Stimulated activated naive B cell treated with anti-CD40 and anti-IgM and Interleukin-4, amounts not matched to agents 10 μg/mL and 1 μg/mL and 100 μg/mL, for 72 hours (primary cell): ENCODE measurements at regions not wholly inside any gene's neighbourhood (a gene's known extent, or its start where the extent isn't known, plus 50 kb on each side); places are given as distances from the start of the nearest gene placed in this dataset.
"Not testable (repeated sequence)": the region's sequence is repeated elsewhere in the genome, so short reads cannot be mapped to it uniquely, and the experiment has no call there.

Source experiments
- ATAC-seq, 2 donors: fragments of 150-1000 bp; cut with Tn5 transposase; replicated peaks; 2 replicates each; pipeline ENCODE4 v1.10.0; 2021; ENCODE audit warnings: moderate library complexity in 1 of 2
- DNase-seq: peaks from one replicate; pipeline ENCODE4 v3.0.0; 2021
- H3K27ac Mint-ChIP-seq: one replicate; pipeline ENCODE4 v1.8.0; 2022; ENCODE audit warnings: mild to moderate bottlenecking, mixed read lengths
- H3K27me3 Mint-ChIP-seq, 2 donors: one replicate each; pipeline ENCODE4 v1.8.0; 2022; ENCODE audit warnings: mixed read lengths in 2 of 2
- H3K36me3 Mint-ChIP-seq, 2 donors: one replicate each; pipeline ENCODE4 v1.8.0; 2022; ENCODE audit warnings: mixed read lengths in 2 of 2, mild to moderate bottlenecking in 1 of 2
- H3K4me1 Mint-ChIP-seq, 2 donors: one replicate each; pipeline ENCODE4 v1.8.0; 2022; ENCODE audit warnings: mixed read lengths in 2 of 2, mild to moderate bottlenecking in 1 of 2
- H3K4me3 Mint-ChIP-seq, 2 donors: one replicate each; pipeline ENCODE4 v1.8.0; 2022; ENCODE audit warnings: mild to moderate bottlenecking in 2 of 2, mixed read lengths in 2 of 2, moderate library complexity in 1 of 2
- H3K9me3 Mint-ChIP-seq, 2 donors: one replicate each; pipeline ENCODE4 v1.8.0; 2022; ENCODE audit warnings: mixed read lengths in 2 of 2, mild to moderate bottlenecking in 1 of 2

DNA sequence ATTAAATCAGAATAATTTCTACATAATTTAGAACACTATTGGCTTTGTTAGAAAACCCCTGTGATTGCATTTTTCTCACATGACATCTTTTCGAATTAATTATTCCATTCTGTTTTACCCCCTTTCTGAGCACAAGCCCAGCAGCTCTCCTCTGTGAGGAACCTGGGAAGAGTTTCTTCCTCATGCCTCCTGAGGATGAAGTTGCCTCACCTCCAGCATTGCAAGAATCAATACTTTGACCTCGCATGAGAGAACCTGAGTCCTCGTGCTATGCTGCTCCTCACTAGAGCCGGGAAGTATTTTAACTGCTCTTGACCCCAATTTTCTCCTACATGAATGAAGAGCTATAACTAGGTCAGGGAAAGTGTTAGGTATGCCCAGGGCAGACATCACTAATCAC, 77.1 kb upstream of the RAPH1 start:
- no peak for DNase-seq
- peaks cover 55 to 73% of the 10 kb centered on the region in 2 donors for H3K27me3 Mint-ChIP-seq
- no peak for ATAC-seq

GRCh38 chr2:203619267-203619878, 84.3 kb upstream of the RAPH1 start:
- Mint-ChIP-seq H3K9me3 (peaks cover 5 to 10% of the 10 kb centered on the region in 2 donors), H3K27me3 (peaks cover 49 to 80% of the 10 kb centered on the region in 2 donors), H3K27ac (no peak overlapping the region), H3K4me3 (no peak overlapping the region), H3K36me3 (no peaks in the 10 kb centered on the region), H3K4me1 (no peaks in the 10 kb centered on the region)
- ATAC-seq, result no peak
- DNase-seq, result no peak

More for the DNA sequence above, 77.1 kb upstream of the RAPH1 start:
- no peaks in the 10 kb centered on the region for H3K9me3 Mint-ChIP-seq
- H3K36me3 Mint-ChIP-seq, result no peaks in the 10 kb centered on the region
- H3K4me1 Mint-ChIP-seq, result peaks cover 0 to 6% of the 10 kb centered on the region in 2 donors
- H3K27ac Mint-ChIP-seq, result peak overlapping the region; percentile 2
- no peak overlapping the region for H3K4me3 Mint-ChIP-seq

DNA sequence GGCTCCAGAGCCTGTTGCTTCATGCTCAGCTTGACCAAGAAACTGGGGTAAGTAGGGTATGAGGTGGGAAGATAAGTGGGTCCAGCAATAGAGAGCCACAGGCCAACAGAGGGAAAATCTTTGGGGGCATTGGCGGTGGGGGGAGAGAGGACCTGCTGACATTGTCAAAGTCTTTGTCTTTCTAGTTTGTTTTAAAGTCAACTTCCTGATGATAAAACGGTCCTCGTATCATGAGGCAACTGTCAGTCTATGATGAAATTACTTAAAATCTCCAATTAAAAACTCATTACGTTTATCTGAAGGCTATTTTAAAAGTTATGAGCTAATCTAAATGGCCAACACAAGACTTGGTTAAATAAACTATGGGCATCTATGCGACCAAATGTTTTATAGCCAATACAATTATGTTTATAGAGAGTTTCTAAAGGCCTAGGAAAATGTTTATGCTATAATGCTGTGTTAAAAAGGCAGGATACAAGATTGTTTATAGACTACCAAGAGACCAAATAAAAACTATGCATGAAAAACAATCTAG, 84.4 kb upstream of the CD28 start:
- H3K4me1 Mint-ChIP-seq, result no peaks in the 10 kb centered on the region
- DNase-seq, result no peak
- peaks cover 30 to 64% of the 10 kb centered on the region in 2 donors for H3K27me3 Mint-ChIP-seq
- ATAC-seq, result no peak
- peaks cover 5 to 10% of the 10 kb centered on the region in 2 donors for H3K9me3 Mint-ChIP-seq
- H3K27ac Mint-ChIP-seq, result no peak overlapping the region
- H3K36me3 Mint-ChIP-seq, result no peaks in the 10 kb centered on the region
- no peak overlapping the region for H3K4me3 Mint-ChIP-seq

DNA sequence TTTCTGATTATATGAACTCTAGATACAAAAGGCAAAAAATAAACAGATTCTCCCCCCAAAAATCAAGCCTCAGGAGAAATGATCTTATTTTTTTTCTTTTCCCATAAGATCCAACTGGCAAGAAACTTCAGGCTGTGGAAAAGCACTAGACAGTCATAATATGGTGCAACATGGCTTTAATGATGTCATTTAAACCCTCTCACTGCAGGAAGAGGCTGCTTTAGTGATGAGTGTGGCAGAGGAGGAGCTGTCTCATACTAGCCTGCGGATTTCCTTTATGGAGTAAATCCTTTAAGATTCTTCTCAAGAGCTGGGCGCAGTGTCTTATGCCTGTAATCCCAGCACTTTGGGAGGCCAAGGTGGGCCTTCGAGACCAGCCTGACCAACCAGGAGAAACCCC, 83.3 kb upstream of the CD28 start:
- Mint-ChIP-seq H3K27ac (no peak overlapping the region), H3K4me1 (no peaks in the 10 kb centered on the region), H3K36me3 (no peaks in the 10 kb centered on the region), H3K9me3 (peaks cover 5 to 10% of the 10 kb centered on the region in 2 donors), H3K27me3 (peaks cover 22 to 57% of the 10 kb centered on the region in 2 donors), H3K4me3 (no peak overlapping the region)
- ATAC-seq, result no peak
- no peak for DNase-seq

DNA sequence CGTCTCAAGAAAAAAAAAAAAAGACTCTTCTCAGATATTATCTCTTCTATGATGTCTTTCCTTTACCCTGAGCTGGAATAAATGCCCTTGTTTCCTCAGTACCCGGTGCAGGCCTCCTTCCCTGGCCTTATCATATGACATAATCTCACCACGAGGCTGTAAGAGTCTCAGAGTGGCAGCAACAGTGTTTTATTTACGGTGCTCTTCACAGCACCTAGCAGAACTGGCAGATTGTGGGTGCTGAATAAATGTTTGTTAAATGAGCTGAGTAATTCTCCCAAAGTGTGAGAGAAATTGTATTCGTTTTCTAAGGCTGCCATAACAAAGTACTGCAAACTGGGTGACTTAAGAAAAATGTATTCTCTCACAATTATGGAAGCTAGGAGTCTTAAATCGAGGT, 82.8 kb upstream of the CD28 start:
- Mint-ChIP-seq H3K27me3 (peaks cover 22 to 54% of the 10 kb centered on the region in 2 donors), H3K4me3 (no peak overlapping the region), H3K4me1 (no peaks in the 10 kb centered on the region), H3K27ac (no peak overlapping the region), H3K9me3 (peaks cover 5 to 10% of the 10 kb centered on the region in 2 donors), H3K36me3 (no peaks in the 10 kb centered on the region)
- DNase-seq (no peak), ATAC-seq (no peak)

- no peak overlapping the region for H3K4me3 Mint-ChIP-seq
- no peak for DNase-seq
- H3K36me3 Mint-ChIP-seq, result no peaks in the 10 kb centered on the region
- no peak overlapping the region for H3K27ac Mint-ChIP-seq
- no peaks in the 10 kb centered on the region for H3K4me1 Mint-ChIP-seq
- peaks cover 21 to 41% of the 10 kb centered on the region in 2 donors for H3K27me3 Mint-ChIP-seq
- no peak for ATAC-seq
- peaks cover 1 to 6% of the 10 kb centered on the region in 2 donors for H3K9me3 Mint-ChIP-seq
These were observed 80.7 kb upstream of the CD28 start for GRCh38 chr2:203625701-203626100.

- H3K36me3 Mint-ChIP-seq, H3K9me3 Mint-ChIP-seq, H3K4me3 Mint-ChIP-seq, H3K4me1 Mint-ChIP-seq, H3K27ac Mint-ChIP-seq, DNase-seq, ATAC-seq: not testable (repeated sequence)
- peaks cover 21 to 41% of the 10 kb centered on the region in 2 donors for H3K27me3 Mint-ChIP-seq
These were observed 80.2 kb upstream of the CD28 start for GRCh38 chr2:203626247-203626646.

- ATAC-seq (no peak), DNase-seq (no peak)
- Mint-ChIP-seq H3K4me3 (no peak overlapping the region), H3K27me3 (peaks cover 21 to 34% of the 10 kb centered on the region in 2 donors), H3K4me1 (no peaks in the 10 kb centered on the region), H3K36me3 (no peaks in the 10 kb centered on the region), H3K27ac (no peak overlapping the region), H3K9me3 (peaks cover 0 to 1% of the 10 kb centered on the region in 2 donors)
These were observed 79.3 kb upstream of the CD28 start for GRCh38 chr2:203626952-203627681.

DNA sequence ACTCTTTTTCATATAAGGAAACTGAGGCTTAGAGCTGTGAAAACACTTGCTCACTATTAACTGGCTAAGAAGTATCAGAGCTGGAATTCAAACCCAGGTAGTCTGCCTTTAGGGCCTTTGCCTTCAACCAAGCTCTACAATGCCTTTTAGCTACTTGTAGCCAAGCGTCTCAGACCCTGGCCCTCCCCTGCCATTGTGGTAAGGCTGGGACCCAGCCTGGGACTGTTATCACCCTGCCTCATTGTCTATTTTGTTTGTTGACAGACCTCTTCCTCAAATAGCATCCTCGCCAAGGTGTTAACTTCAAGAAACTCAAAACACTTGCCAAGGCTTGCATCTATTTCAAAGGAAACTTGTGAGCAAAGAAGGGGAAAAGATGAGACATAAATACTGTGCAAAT, 76.7 kb upstream of the CD28 start:
- Mint-ChIP-seq H3K4me1 (no peaks in the 10 kb centered on the region), H3K27me3 (peaks cover 9 to 15% of the 10 kb centered on the region in 2 donors), H3K27ac (no peak overlapping the region), H3K36me3 (no peaks in the 10 kb centered on the region), H3K9me3 (no peaks in the 10 kb centered on the region), H3K4me3 (no peak overlapping the region)
- DNase-seq (no peak), ATAC-seq (no peak)

- ATAC-seq, result no peak
- H3K9me3 Mint-ChIP-seq, result no peaks in the 10 kb centered on the region
- H3K4me3 Mint-ChIP-seq, result no peak overlapping the region
- H3K27me3 Mint-ChIP-seq, result peaks cover 9 to 25% of the 10 kb centered on the region in 2 donors
- no peak overlapping the region for H3K27ac Mint-ChIP-seq
- H3K4me1 Mint-ChIP-seq, result no peaks in the 10 kb centered on the region
- DNase-seq, result no peak
- no peaks in the 10 kb centered on the region for H3K36me3 Mint-ChIP-seq
These were observed 75.2 kb upstream of the CD28 start for GRCh38 chr2:203631068-203631757.

GRCh38 chr2:203636588-203637470, 69.6 kb upstream of the CD28 start:
- H3K4me3 Mint-ChIP-seq, result no peak overlapping the region
- H3K9me3 Mint-ChIP-seq, result no peaks in the 10 kb centered on the region
- ATAC-seq (no peak), DNase-seq (no peak)
- peaks cover 8 to 24% of the 10 kb centered on the region in 2 donors for H3K27me3 Mint-ChIP-seq
- H3K36me3 Mint-ChIP-seq, result no peaks in the 10 kb centered on the region
- H3K4me1 Mint-ChIP-seq, result peaks cover 0 to 4% of the 10 kb centered on the region in 2 donors
- no peak overlapping the region for H3K27ac Mint-ChIP-seq

DNA sequence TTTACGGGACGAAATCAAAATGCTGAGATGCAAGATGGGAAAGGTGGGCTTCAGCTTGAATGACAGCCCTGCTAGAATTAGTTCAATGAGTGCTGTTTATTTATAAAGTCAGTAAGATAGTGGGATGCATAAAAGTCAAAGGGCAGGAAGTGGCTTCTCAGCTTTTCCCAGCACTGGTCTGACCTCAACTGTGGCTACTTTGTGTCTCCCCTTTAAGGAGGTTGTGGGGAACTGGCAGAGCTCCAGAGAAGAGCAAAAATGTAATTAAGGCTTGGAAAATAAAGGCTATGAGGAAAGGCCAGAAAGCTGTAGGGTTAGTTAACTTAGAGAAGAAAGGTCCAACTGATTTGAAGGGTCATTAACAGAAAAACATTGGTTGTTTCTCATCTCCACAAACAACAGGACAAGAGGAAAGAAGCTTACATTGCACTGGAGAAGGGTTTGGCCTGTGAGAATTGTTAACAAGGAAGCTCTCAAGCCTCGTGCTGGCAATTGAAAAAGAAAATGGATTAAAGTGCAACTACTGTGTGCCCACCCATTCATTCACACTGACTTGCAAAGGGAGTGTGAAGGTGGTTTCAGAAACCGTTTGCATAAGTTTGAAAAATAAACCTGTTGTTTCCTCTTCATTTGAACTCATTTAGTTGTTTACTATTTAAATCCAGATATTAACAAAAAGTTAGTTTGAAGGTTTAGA, 68.8 kb upstream of the CD28 start:
- Mint-ChIP-seq H3K9me3 (no peaks in the 10 kb centered on the region), H3K27me3 (peaks cover 8 to 27% of the 10 kb centered on the region in 2 donors), H3K4me1 (peaks cover 0 to 4% of the 10 kb centered on the region in 2 donors), H3K27ac (no peak overlapping the region), H3K36me3 (no peaks in the 10 kb centered on the region), H3K4me3 (no peak overlapping the region)
- ATAC-seq, result no peak
- no peak for DNase-seq

GRCh38 chr2:203641865-203642264, 64.6 kb upstream of the CD28 start:
- not testable (repeated sequence) for H3K4me3 Mint-ChIP-seq, H3K9me3 Mint-ChIP-seq, ATAC-seq, H3K4me1 Mint-ChIP-seq, DNase-seq, H3K36me3 Mint-ChIP-seq, H3K27ac Mint-ChIP-seq
- peaks cover 12 to 25% of the 10 kb centered on the region in 2 donors for H3K27me3 Mint-ChIP-seq
